ENCODE measurements at regions not wholly inside any gene's neighbourhood (a gene's known extent, or its start where the extent isn't known, plus 50 kb on each side); places are given as distances from the start of the nearest gene placed in this dataset.
A peak's percentile ranks its signal among the peaks of the same experiment; 100 is the strongest.

DNA sequence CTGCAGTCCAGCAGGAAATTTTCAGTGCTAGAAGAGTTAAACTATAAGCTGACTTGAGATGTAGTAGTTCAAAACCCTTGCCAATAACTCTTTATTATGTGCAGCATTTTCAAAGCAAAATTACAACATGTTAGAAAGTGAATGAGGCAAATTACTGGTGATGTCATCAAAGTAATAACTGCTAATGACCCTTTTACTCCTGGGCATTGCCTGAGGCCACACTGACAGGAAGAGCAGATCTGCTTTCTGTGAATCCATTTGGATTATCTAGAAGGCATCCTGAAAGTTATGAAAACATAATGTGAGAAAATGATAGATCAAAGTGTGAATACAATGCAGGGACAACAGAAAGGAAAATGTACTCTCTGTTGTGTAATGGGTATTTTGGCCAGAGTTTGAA lies 139.6 kb upstream of the TRIB2 start:
- no peak for DNase-seq

DNA sequence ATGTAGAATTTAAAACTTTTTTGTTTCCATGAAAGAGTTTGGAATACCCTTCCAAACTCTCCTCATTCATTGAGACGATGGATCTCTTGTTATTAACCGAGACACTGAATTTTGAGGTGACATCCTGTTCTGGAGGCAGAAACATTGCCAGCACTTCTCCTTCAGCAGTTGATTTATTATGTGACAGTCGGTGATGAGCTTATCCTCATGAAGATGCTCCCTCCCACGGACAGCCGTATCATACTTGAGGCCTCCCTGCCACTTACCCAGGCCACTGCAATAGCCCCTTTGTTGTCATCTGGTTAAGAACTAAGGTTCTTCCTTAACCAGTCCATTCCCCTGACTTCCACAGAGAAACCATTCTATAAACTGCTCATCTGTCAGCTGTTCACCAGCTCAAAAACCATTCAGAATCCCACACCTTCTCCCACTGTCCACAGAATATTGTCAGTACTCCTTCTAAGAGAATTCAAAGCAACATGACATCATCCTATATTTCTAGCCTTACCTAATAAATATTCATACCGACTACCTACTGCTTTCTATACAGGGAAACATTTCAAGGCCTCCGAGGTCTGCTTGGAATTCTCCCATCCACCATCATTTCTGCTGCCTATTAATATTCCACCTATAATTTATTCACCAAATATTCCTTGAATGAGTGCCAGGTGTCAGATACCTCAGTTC lies 139.0 kb upstream of the TRIB2 start:
- DNase-seq = no peak

DNA sequence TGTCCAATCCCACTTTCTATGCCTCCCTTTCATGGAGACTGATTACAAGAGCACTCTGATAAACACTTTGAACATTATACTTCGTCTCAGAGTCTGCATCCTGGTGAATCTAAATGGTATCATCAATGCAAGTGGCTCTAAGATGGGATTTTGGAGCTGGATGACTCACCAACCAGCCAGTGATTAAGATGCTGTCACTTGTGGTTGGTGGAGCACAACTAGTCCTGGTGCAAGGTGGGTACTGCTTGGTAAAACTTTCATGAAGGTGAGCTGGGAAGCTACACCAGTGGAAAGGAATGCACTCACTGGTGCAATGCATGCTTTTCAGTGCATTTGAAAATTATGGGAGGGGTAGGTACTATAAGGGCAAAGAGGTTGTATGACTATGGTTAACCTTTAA lies 137.7 kb upstream of the TRIB2 start:
- DNase-seq = no peak

DNA sequence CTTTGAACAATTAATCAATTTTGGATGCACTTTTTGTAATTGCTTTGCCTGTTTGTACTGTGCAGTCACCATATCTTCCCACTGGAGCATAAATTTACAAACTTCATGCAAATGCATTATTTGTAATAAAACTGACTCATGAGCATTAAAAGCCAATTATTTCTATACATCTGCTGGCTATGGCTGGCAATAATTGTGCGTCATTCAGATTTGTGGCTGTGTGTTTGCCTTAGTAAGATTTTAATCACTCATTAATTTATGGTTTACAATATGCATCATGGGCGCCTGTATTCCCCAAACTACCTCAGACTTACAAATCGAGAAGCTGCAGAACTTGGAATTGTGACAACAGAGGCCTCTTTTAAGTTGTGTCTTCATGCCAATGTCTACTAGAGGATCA lies 132.4 kb upstream of the TRIB2 start:
- DNase-seq = no peak

DNA sequence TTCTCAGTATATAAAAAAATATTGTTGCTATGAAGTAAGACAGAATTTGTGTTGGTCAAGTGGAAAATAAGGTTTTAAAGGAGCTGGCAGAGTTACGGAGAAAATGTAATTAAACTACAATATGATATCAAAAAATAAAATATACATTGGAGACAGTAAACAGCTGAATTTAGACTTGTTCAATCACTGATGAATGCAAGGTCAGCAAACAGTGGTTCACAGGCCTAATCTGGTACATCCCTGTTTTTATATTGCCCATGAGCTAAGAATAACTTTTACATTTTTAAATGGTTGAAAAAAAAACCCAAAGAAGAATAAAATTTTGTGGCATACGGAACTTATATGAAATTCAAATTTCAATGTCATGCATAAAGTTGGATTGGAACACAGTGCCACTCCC lies 131.0 kb upstream of the TRIB2 start:
- DNase-seq = no peak

DNA sequence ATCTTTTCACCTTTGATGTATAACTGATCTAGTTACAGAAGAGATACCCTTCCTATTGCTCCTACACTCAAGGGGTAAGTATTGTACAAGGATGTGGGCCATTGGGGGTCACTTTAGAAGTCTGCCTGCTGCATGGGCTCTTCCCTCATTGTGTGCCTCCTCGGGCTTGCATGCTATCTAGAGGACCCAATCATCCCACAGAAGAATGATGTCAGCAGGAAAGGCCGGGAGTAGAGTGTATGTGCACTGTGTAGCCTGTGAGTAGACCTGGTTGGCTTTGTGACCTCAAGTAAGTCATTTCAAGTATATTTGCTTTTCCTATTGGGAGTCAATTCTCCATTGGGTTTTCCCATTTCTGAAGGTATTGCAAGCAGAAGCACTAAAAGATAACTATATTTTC lies 129.5 kb upstream of the TRIB2 start:
- no peak for DNase-seq

DNA sequence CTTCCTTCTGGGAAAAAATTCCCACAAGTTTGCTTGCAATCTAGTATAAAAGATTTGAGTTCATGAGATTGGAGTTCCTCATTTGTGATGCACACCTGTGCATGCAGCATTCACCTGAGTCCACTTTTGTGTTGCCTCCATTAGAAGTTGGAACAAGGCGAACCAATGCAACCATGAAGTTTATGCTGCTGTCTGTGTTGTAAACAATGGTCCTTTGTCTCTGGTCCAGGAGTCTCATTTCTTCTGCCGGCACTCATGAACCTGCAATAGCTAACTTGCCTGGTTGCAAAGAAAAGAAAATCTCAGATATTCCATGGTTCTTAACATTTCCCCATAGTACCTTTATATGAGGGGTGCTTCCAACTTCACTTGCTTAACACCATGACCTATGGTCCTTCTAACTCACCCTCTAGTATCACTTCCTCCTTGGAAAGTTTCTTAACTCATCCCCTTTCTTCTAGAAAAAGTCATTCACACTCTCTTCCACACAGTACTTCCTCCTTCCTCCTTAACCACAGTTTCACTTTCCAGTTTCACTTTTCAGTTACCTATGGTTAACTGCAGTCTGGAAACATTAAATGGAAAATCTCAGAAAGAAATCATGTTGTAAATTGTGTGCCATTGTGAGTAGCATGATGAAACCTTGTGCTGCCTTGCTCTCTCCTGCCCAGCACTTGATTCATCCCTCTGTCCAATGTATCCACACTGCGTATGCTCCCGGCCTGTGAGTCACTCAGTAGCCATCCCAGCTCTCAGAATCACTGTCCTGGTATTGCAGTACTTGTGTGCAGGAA lies 128.8 kb upstream of the TRIB2 start:
- no peak for DNase-seq

DNA sequence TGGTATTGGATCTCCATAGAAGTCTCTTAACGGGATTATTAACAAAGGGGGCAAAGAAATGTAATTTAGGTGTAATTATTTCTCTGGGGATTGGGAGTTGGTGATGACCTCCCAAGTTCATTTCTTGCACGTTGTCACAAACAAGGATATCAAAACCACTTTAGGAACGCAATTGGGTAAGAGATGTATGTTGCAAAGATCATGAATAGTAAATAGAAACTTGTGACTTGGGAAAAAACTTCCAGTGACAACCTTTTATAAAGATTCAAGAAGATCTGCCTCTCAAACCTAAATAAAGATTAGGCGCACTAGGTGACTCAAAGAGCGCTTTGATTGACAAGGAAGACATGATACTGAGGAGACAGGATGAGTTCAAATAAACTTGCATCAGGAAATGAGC lies 127.8 kb upstream of the TRIB2 start:
- DNase-seq = no peak

DNA sequence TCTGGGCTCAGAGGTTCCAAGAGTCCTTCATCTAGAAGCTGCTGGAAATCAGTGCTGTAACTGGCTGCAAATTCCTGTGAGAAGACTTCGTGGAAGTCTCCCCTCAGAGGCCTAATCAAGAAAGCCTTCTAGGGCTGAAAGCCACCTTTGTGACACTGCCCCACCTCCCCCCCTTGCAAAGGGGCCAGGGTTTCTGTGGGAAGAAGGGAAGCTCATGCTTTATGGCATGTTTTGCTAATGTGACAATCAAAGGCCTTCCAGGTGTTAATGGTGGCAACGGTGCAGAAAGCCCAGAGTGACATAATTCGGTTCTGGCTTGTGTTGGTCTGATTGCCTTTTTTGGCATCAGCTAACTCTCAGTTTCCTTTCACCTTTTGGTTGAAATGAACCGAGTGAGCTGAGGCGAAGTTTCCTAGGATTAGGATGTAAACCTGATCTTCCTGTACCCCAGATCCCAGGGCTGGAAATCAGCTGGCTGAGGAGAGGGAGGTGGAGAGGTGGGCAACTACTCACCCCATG lies 126.9 kb upstream of the TRIB2 start:
- no peak for DNase-seq

DNA sequence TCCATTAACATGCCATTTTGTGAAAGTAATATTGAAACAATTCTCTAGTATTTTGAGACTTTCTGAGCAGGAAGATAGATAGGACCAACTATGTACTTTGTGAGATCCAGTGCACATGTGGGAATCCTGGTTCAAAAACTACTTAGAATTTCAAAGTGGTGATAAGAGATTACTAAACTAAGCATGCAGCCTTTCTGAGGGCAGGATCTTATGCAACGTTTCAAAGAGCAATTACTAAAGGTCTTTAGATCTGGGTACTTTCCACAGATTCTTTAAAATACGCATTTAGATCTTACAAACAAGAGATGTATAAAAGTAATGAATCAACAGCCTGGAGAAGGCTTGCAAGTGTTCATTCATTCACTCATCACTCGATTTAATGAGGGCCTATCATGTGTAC lies 124.4 kb upstream of the TRIB2 start:
- no peak for DNase-seq

DNA sequence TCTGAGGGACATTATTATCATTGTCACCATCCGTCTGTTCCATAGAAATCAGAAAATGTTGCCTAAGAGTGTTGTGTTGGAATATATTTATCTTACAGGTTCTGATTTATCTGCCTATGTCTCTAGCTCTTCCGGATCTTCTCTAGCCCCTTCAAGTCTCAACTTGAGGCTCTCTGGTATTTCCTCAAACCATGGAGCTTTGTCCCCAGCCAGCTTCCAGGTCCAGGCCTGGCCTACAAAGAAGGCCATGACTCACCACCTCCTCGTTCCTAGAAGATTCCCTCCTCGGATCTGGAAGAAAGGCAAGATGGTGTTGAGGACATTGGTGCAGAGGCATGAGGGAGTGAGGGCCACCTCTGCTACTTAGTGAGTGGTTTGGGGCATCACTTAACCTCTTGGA lies 122.1 kb upstream of the TRIB2 start:
- no peak for DNase-seq

DNA sequence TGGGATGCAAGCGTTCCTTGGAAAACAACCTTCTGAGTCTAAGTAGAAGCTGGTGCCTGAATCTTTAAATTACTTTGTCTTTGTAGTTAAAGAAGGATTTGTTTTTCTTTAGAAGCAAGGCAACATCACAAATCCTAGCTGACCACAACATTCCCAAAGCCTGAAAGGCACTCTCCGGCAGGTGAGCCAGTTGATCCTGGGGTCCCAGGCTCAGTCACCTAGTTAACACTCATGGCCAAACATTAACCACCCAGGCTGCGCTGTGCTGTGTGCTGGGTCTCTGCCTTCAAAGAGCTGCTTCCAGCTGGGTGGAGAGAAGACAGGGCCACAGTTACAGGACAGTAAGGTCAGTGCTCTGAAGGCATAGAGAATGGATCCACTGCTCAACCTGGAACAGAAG lies 120.0 kb upstream of the TRIB2 start:
- DNase-seq = no peak

DNA sequence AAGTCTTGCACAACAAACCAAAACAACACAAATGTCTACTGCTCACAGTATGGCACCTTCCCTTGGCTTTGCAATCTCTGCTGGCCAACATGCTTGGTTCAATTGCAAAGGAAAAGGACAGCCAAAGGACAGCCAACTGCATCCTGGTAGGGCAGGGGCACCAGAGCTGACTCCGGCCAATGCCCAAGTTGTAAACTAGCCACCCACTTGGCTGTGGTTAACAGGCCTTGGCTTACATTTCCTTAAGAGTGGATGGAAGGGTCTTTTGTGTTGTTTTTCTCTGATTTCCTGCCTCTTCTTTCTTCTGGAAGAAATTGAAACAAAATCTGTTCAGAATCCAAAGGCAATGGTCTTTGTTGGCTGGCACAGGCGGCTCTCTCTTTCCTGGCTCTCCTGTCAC lies 119.1 kb upstream of the TRIB2 start:
- no peak for DNase-seq

DNA sequence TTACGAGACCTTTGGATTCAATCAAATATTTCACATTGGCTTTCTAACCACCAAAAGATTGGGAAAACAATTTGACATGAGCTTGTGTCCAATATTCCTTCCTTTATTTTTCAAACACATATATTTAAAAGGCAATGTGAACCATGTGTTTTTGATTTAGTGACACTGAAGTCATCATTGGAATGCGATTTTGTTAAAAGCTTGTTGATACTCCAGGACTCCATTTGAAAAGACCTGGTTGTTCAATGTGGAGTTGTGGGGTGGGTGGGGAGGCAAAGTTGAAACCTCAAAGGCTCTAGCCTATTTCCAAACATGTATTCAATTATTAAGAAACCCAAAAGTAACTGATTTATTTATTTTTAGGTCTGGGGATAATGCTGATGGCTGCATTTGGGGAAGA lies 114.1 kb upstream of the TRIB2 start:
- no peak for DNase-seq

DNA sequence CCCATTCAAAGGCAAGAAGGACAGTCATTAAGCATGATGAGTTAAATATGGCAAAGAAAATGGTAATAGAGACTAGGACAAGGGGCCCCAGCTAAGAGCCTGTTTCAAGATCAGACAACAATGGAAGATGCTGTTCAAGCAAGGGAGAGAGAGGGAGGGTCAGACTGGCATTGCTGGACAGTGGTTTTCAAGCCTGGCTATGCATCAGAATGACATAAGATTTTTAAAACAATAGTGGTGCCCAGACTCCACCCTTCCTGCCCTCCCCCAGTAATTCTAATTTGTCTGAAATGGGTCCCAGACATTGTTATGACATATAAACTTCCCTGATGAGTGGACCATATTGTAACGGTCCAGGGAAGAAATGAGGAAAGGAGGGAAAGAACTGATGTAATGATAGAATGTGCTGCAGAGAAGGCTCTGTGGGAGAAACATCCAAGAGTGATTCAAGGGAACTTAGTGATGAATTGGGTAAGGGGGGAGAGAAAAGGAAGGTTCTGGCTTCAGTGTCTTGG lies 112.9 kb upstream of the TRIB2 start:
- no peak for DNase-seq

DNA sequence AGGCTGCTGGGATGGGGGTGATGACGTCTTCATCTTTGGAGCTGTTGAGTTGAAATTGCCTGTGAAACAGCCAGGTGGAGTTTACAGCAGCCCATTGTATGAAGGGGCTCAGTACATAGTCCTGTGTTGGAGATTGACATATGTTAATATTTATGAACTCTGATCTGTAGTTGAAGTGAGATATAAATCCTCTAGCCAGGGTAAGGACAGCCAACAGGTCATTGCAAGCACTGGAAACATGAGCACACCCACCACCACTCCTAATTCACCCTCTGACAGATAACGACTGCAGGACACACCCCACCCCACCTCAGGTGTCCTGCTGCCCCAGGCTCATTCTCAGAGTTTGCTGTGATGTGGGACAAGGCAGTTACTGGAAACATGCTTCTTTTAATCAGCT lies 112.4 kb upstream of the TRIB2 start:
- DNase-seq = no peak

DNA sequence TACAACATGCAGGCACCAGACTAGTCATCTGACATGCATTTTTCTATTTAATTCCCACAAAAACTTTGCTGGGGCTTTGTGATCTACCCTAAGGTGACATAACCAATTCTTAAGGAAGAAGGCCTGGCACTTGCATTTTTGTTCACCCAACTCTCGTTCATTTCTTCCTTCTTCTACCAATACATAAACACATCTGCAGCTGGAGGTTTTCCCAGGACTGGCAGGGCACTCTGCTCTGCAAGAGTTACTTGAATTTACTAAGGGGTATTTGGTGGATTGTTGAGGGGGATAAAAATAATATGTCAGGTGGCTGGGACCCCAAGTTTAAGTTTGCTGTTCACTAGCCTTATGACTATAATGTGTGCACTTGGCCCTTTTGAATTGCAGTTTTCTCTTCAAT lies 111.4 kb upstream of the TRIB2 start:
- DNase-seq = no peak

DNA sequence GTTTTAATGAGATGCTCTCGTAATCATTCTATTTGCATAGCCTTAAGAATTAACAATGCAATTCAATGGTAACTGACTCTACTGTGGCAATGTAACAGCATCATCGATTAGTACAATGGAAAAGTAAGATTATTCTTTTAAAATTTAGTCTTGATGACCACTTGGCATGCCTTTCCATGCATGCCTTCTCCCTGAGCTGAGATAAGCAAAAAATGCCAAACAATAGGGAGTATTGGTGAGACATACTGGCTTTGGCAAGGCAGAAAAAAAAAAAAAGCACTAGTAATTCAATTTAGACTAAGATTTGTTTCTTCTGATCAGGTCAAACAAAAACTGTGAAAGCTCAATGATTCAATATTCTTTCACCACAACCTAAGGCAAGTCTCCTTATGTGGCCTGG lies 110.8 kb upstream of the TRIB2 start:
- no peak for DNase-seq

DNA sequence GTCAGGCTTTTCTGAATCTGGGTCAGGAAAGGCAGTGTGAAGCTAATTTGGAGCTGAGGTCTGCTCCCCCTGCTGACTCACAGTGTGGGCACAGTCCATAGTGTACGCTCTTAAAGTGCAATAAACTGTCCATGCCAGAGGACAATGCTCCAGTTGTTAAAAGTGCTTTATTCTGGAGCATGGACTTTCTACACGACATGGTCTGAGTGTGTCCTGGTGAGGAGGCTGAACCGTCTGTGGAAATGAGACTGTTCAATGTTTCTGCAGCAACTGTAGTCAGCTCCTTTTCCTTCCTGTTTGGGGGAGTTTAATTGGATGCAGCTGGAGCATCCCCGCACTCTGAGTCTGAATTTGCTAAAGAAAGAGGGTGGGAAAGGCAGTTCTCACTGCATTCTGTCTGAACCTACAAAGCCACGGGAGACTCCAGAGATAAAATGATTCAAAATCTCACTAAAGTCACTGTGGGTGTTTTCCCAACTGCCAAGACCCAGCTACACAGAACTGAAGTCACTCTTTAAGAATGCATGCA lies 110.2 kb upstream of the TRIB2 start:
- DNase-seq = peak; percentile 52

DNA sequence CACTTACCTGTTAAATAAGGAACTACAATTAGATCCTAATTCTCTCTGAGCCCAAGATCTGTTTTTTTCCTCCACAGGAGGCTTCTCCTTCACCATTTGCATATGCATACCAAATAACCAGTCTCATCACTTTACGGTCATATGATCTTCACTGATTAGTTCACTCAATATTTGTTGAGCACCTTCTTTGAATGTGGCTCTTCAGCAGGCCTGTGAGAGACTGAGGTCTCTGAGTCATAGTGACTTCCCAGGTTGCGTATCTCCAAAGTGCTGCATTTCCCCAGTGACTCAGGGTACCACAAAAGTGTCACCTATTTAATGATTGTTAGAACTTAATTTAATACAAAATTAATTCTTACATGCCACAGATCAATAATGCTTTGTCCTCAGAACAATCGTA lies 108.8 kb upstream of the TRIB2 start:
- DNase-seq = no peak

DNA sequence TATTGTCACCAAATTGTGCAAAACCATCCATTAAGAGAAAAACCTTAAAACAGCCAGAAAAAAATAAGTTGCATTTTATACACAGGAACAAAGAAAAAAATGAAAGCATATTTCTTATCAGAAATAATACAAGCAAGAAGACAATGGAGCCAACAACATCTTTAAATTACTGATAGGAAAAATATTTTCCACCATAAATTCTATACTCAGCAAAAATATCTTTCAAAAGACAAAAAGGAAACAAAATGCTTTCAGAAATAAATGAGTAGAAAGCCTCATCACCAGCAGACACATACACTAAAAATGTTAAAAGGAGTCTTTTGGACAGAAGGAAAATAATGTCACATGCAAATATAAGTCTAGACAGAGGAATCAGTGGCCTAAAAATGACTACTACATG lies 106.4 kb upstream of the TRIB2 start:
- no peak for DNase-seq

DNA sequence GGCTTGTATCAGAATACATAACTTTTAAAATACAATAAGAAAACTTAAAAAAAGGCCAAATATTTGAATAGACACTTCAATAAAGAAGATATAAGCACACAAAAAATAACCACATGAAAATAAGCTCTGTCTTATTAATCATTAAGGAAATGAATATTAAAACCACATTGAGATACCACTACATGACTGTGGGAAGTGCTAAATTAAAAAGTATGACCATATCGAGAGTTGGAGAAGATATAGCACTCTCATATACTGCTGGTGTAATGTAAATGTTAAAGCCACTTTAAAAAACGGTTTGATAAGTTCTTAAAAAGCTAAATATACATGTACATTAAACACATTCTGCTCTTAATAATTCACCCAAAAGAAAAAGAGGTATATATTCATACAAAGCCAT lies 104.6 kb upstream of the TRIB2 start:
- DNase-seq = no peak

DNA sequence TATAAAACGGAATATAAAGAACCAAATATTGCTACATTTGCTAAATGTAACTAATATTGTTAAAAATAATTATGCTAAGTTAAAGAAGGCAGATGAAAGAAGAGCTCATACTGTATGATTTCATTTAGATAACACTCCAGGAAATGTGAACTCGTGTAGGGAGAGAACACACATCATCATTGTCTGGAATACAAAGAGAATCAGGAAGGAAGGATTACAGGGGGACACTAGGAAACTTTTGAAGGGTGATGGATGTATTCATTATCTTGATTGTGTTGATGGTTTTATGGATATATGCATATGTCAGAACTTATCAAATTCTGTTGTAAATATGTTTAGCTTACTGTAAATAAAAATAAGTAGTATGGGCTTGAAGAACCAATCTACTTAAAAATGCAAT lies 104.1 kb upstream of the TRIB2 start:
- DNase-seq = no peak
